GM23338 (cell line): ENCODE measurements at regions not wholly inside any gene's neighbourhood (a gene's known extent, or its start where the extent isn't known, plus 50 kb on each side); places are given as distances from the start of the nearest gene placed in this dataset.

ENCODE experiments used
- ATAC-seq: fragments of 200-7000 bp; cut with Tn5 transposase; 3 replicates; pipeline ENCODE4 v1.9.1; 2020
- DNase-seq: peaks from one replicate; pipeline ENCODE4 v3.0.0-alpha.2; 2015; ENCODE audit warnings: low spot score
- H2AFZ ChIP-seq: fragments of 200-600 bp; sonication (generic); 2 replicates; pipeline ENCODE4 v1.8.0; 2016; ENCODE audit warnings: antibody characterized with exemption, mild to moderate bottlenecking, moderate library complexity
- H3F3A ChIP-seq: fragments of 200-600 bp; sonication (generic); replicated peaks from 2 replicates; pipeline ENCODE4 v1.8.0; 2017; ENCODE audit warnings: antibody characterized with exemption, mixed run types, low read depth
- H3K27ac ChIP-seq: fragments of 200-600 bp; sonication (generic); 2 replicates; pipeline ENCODE4 v1.6.1; 2016; ENCODE audit warnings: low read depth
- H3K27me3 ChIP-seq: fragments of 200-600 bp; sonication (generic); 2 replicates; pipeline ENCODE4 v1.8.0; 2016; ENCODE audit warnings: mild to moderate bottlenecking, mixed run types, moderate library complexity; ENCODE audit not compliant: insufficient read depth
- H3K36me3 ChIP-seq: fragments of 200-600 bp; sonication (generic); 2 replicates; pipeline ENCODE4 v1.8.0; 2016; ENCODE audit warnings: mild to moderate bottlenecking; ENCODE audit not compliant: insufficient read depth
- H3K4me1 ChIP-seq: fragments of 200-600 bp; sonication (generic); 2 replicates; pipeline ENCODE4 v1.8.0; 2016; ENCODE audit warnings: mild to moderate bottlenecking, moderate library complexity; ENCODE audit not compliant: insufficient read depth
- H3K4me2 ChIP-seq: fragments of 200-600 bp; sonication (generic); 2 replicates; pipeline ENCODE4 v1.7.1; 2017; ENCODE audit warnings: mixed run types
- H3K4me3 ChIP-seq: fragments of 200-600 bp; sonication (generic); 2 replicates; pipeline ENCODE4 v1.6.1; 2016; ENCODE audit warnings: mixed run types
- H3K79me2 ChIP-seq: fragments of 200-600 bp; sonication (generic); replicated peaks from 2 replicates; pipeline ENCODE4 v1.8.0; 2017; ENCODE audit warnings: mild to moderate bottlenecking; ENCODE audit not compliant: insufficient read depth
- H3K9me2 ChIP-seq: fragments of 200-600 bp; sonication (generic); 2 replicates; pipeline ENCODE4 v1.8.0; 2017; ENCODE audit not compliant: insufficient read depth
- H4K20me1 ChIP-seq: fragments of 200-600 bp; sonication (generic); replicated peaks from 2 replicates; pipeline ENCODE4 v1.8.0; 2017; ENCODE audit warnings: mild to moderate bottlenecking; ENCODE audit not compliant: insufficient read depth
- H3K27ac Mint-ChIP-seq: 2 replicates; pipeline ENCODE4 v1.8.0; 2020; ENCODE audit warnings: inconsistent platforms, mild to moderate bottlenecking, moderate library complexity, mixed read lengths
- H3K27me3 Mint-ChIP-seq: 3 replicates; pipeline ENCODE4 v1.8.0; 2022; ENCODE audit warnings: low read depth, mild to moderate bottlenecking, moderate library complexity, mixed read lengths, inconsistent platforms; ENCODE audit not compliant: insufficient read depth, poor library complexity
- H3K36me3 Mint-ChIP-seq: 3 replicates; pipeline ENCODE4 v1.8.0; 2021; ENCODE audit warnings: low read depth, mild to moderate bottlenecking, inconsistent platforms, moderate library complexity, mixed read lengths
- H3K4me1 Mint-ChIP-seq: 3 replicates; pipeline ENCODE4 v1.8.0; 2020; ENCODE audit warnings: mild to moderate bottlenecking, inconsistent platforms, mixed read lengths
- H3K4me3 Mint-ChIP-seq: 3 replicates; pipeline ENCODE4 v1.8.0; 2021; ENCODE audit warnings: moderate library complexity, mild to moderate bottlenecking, inconsistent platforms, mixed read lengths
- H3K9me3 Mint-ChIP-seq: 3 replicates; pipeline ENCODE4 v1.8.0; 2020; ENCODE audit warnings: moderate library complexity, mild to moderate bottlenecking, inconsistent platforms, mixed read lengths
- CREB1 ChIP-seq: fragments of 250-450 bp; sonication (Bioruptor Pico); IDR thresholded peaks from 2 replicates; pipeline ENCODE4 v1.5.0; 2020; ENCODE audit warnings: low read depth, mild to moderate bottlenecking, moderate library complexity
- EZH2 ChIP-seq: fragments of 200-600 bp; sonication (generic); IDR thresholded peaks from one replicate; pipeline ENCODE4 v1.8.0; 2017; ENCODE audit warnings: antibody characterized with exemption, mild to moderate bottlenecking, low read depth; ENCODE audit not compliant: unreplicated experiment
- JUNB ChIP-seq: IDR thresholded peaks from one replicate; pipeline ENCODE4 v1.6.1; 2016; ENCODE audit warnings: antibody characterized with exemption; ENCODE audit not compliant: unreplicated experiment
- POLR2AphosphoS5 ChIP-seq: IDR thresholded peaks from 2 replicates; pipeline ENCODE4 v1.6.1; 2016; ENCODE audit warnings: antibody characterized with exemption, low read depth
- STAT1 ChIP-seq: IDR thresholded peaks from one replicate; pipeline ENCODE4 v1.6.1; 2016; ENCODE audit warnings: antibody characterized with exemption; ENCODE audit not compliant: unreplicated experiment
- ZNF331 ChIP-seq: fragments of 250-450 bp; sonication (Bioruptor Pico); IDR thresholded peaks from 2 replicates; pipeline ENCODE4 v1.5.0; 2020; ENCODE audit warnings: low read depth, mild to moderate bottlenecking, moderate library complexity
- TF ChIP-seq, protein P1 (sequence below): IDR thresholded peaks from one replicate; pipeline ENCODE4 v1.6.1; 2018; ENCODE audit warnings: antibody characterized with exemption; ENCODE audit not compliant: unreplicated experiment
- TF ChIP-seq, protein P2 (sequence below): IDR thresholded peaks from 2 replicates; pipeline ENCODE4 v1.6.1; 2016; ENCODE audit warnings: antibody characterized with exemption
- TF ChIP-seq, protein P3 (sequence below), 2 experiments: fragments of 200-600 bp in 1 of 2; sonication (generic) in 1 of 2; conservative IDR thresholded peaks; 2 replicates each; pipeline versions ENCODE4 v1.5.1 to v1.6.1; 2016 to 2017; ENCODE audit warnings: antibody characterized with exemption in 2 of 2, low read depth in 2 of 2, mild to moderate bottlenecking in 2 of 2, moderate library complexity in 1 of 2

DNA sequence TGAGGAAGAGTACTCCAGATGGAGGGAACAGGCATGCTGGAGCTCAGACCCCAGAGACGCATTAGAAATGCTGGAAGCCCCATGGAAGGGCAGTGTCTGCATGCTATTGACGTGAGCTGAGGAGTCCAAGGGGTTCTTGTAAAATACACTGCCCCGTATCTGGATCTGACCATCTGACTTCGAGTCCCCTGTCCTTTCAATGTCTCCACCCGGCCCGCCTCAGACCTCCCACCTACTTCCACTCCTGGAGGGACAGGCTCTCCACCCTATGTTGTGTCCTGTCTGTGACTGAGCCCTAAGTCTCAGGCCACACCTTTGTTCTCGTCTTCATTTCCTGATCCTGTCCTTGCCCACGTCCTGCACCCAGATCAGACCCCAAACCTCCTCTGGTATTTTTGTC is 496.3 kb downstream of the CDH26 start (continued):
- no peak for TF ChIP-seq CREB1 (CRISPR knock-in tag)
- TF ChIP-seq, protein P1, sequence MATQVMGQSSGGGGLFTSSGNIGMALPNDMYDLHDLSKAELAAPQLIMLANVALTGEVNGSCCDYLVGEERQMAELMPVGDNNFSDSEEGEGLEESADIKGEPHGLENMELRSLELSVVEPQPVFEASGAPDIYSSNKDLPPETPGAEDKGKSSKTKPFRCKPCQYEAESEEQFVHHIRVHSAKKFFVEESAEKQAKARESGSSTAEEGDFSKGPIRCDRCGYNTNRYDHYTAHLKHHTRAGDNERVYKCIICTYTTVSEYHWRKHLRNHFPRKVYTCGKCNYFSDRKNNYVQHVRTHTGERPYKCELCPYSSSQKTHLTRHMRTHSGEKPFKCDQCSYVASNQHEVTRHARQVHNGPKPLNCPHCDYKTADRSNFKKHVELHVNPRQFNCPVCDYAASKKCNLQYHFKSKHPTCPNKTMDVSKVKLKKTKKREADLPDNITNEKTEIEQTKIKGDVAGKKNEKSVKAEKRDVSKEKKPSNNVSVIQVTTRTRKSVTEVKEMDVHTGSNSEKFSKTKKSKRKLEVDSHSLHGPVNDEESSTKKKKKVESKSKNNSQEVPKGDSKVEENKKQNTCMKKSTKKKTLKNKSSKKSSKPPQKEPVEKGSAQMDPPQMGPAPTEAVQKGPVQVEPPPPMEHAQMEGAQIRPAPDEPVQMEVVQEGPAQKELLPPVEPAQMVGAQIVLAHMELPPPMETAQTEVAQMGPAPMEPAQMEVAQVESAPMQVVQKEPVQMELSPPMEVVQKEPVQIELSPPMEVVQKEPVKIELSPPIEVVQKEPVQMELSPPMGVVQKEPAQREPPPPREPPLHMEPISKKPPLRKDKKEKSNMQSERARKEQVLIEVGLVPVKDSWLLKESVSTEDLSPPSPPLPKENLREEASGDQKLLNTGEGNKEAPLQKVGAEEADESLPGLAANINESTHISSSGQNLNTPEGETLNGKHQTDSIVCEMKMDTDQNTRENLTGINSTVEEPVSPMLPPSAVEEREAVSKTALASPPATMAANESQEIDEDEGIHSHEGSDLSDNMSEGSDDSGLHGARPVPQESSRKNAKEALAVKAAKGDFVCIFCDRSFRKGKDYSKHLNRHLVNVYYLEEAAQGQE, result no peak
- TF ChIP-seq, protein P2, sequence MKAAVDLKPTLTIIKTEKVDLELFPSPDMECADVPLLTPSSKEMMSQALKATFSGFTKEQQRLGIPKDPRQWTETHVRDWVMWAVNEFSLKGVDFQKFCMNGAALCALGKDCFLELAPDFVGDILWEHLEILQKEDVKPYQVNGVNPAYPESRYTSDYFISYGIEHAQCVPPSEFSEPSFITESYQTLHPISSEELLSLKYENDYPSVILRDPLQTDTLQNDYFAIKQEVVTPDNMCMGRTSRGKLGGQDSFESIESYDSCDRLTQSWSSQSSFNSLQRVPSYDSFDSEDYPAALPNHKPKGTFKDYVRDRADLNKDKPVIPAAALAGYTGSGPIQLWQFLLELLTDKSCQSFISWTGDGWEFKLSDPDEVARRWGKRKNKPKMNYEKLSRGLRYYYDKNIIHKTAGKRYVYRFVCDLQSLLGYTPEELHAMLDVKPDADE, result no peak
- TF ChIP-seq, protein P3, sequence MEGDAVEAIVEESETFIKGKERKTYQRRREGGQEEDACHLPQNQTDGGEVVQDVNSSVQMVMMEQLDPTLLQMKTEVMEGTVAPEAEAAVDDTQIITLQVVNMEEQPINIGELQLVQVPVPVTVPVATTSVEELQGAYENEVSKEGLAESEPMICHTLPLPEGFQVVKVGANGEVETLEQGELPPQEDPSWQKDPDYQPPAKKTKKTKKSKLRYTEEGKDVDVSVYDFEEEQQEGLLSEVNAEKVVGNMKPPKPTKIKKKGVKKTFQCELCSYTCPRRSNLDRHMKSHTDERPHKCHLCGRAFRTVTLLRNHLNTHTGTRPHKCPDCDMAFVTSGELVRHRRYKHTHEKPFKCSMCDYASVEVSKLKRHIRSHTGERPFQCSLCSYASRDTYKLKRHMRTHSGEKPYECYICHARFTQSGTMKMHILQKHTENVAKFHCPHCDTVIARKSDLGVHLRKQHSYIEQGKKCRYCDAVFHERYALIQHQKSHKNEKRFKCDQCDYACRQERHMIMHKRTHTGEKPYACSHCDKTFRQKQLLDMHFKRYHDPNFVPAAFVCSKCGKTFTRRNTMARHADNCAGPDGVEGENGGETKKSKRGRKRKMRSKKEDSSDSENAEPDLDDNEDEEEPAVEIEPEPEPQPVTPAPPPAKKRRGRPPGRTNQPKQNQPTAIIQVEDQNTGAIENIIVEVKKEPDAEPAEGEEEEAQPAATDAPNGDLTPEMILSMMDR (conservative IDR thresholded peaks at IDR 0.05; ENCODE audit: low read depth in 2 of 2), result no peak
- no peak for TF ChIP-seq EZH2
- no peak for TF ChIP-seq STAT1
- no peak for TF ChIP-seq POLR2AphosphoS5

DNA sequence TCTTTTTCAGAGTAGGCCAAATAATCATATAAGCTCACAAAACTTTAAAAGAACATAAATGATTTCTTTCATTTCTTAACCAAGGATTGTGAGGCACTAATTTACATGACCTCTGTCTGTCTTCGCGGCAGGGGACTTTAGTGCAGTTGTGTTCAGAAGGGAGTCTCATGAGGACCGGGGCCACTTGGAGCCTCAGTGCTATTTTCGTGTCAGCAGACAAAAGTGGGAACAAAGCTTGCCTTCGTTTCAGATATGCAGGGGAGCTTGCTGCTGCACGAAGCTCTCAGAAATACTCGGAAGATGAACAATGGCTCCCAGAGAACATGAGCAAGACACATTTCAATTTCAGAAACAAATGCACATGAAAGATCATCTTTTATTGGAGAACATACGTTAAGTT is 497.0 kb downstream of the CDH26 start:
- no peaks in the 10 kb centered on the region for H3K27me3 ChIP-seq
- H3K4me3 ChIP-seq, result no peak overlapping the region
- no peaks in the 10 kb centered on the region; the same call in 2 of the 3 replicates for H3K36me3 Mint-ChIP-seq
- TF ChIP-seq, protein P1, result no peak
- no peak for TF ChIP-seq ZNF331 (CRISPR knock-in tag)
- TF ChIP-seq JUNB, result no peak
- no peak for TF ChIP-seq STAT1
- H3K27ac ChIP-seq, result no peak overlapping the region
- no peaks in the 10 kb centered on the region; the same call in 1 of the 2 replicates for H3K9me2 ChIP-seq
- H3K79me2 ChIP-seq, result no peaks in the 10 kb centered on the region
- H4K20me1 ChIP-seq, result no peaks in the 10 kb centered on the region
- no peak overlapping the region for H3K4me3 Mint-ChIP-seq
- H3K9me3 Mint-ChIP-seq, result no peaks in the 10 kb centered on the region; the same call in 1 of the 3 replicates
- H3K36me3 ChIP-seq, result no peaks in the 10 kb centered on the region
- no peak overlapping the region for H3K4me2 ChIP-seq
- DNase-seq, result no peak
- H2AFZ ChIP-seq, result no peak overlapping the region
- H3K27ac Mint-ChIP-seq, result no peak overlapping the region
- no peaks in the 10 kb centered on the region for H3K4me1 ChIP-seq
- no peaks in the 10 kb centered on the region for H3K27me3 Mint-ChIP-seq
- H3F3A ChIP-seq, result no peaks in the 10 kb centered on the region
- ATAC-seq, result no peak
- H3K4me1 Mint-ChIP-seq, result no peaks in the 10 kb centered on the region; the same call in 2 of the 3 replicates
